ENCODE measurements at regions not wholly inside any gene's neighbourhood (a gene's known extent, or its start where the extent isn't known, plus 50 kb on each side); places are given as distances from the start of the nearest gene placed in this dataset.

DNA sequence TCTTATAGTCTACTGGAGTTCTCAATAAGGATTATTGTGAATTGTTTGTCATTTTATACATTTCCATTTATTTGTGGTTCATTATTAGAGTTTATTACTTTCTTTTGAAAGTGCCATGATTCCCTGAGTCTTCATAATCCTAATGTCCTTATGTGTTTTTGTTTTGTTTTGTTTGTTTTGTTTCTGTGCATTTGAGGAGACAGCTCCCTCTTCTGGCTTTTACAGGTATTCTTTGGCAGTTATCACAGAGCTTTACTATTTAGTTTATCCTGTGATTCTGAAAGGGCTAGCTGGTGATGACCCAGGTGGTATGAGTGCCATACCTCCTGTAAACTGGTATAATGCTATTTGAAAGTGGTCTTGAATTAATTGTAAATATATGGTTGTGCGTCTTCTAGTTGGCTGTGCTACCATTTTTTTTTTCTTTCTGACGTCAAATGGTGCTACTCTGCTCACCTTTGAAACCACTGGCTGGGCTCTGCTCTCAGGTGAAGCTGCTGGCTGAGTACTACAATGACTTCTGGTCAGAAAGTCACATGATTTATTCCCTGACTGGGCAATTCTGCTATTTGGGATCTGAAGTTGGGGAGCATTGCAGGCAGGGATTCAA is 751.2 kb downstream of the JRKL start:
- Histone ChIP-seq H4K8ac (ENCODE audit: low read depth in 2 of 2, low read length in 2 of 2) (no peak overlapping the region), H3K9me1 (ENCODE audit: insufficient read depth, low read length) (no peaks in the 10 kb centered on the region), H2AK9ac (replicated peaks; ENCODE audit: low read depth, low read length, poor library complexity) (no peak overlapping the region), H4K91ac (ENCODE audit: insufficient read depth, low read depth, low read length) (no peak overlapping the region), H3K9me3 (ENCODE audit: control insufficient read depth, insufficient read depth, low read length) (peaks cover 12% of the 10 kb centered on the region), H3K4me2 (ENCODE audit: low read depth, low read length) (no peak overlapping the region), H3K79me1 (ENCODE audit: low read depth in 1 of 2, low read length in 2 of 2) (no peaks in the 10 kb centered on the region), H3K4me1 (ENCODE audit: control insufficient read depth, insufficient read depth, low read length) (no peaks in the 10 kb centered on the region), H3K4ac (ENCODE audit: low read depth, low read length) (no peak overlapping the region), H3K56ac (ENCODE audit: extremely low read depth, insufficient read depth, low read length) (no peak overlapping the region), H3K23ac (ENCODE audit: low read depth, low read length) (no peak overlapping the region), H4K5ac (ENCODE audit: low read depth, low read length) (no peak overlapping the region), H2BK5ac (ENCODE audit: low read depth, low read length, poor library complexity, severe bottlenecking) (no peak overlapping the region), H4K20me1 (ENCODE audit: insufficient read depth, low read length) (no peaks in the 10 kb centered on the region), H2BK120ac (ENCODE audit: low read depth, low read length) (no peak overlapping the region), H3K18ac (ENCODE audit: low read depth, low read length) (no peak overlapping the region), H2BK20ac (ENCODE audit: low read depth, low read length) (no peak overlapping the region), H2AFZ (replicated peaks; ENCODE audit: low read length, poor library complexity) (no peak overlapping the region), H3K27ac (ENCODE audit: insufficient read depth, low read length) (no peak overlapping the region), H2AK5ac (ENCODE audit: low read depth, low read length) (no peak overlapping the region), H3K9ac (ENCODE audit: low read depth, low read length) (no peak overlapping the region), H3K36me3 (ENCODE audit: control insufficient read depth, insufficient read depth, low read length) (no peaks in the 10 kb centered on the region), H3K27me3 (ENCODE audit: control insufficient read depth, insufficient read depth, low read length) (no peaks in the 10 kb centered on the region), H2BK15ac (ENCODE audit: low read depth, low read length) (no peak overlapping the region), H3K14ac (replicated peaks; ENCODE audit: low read depth, low read length) (no peak overlapping the region), H3K4me3 (ENCODE audit: insufficient read depth, low read depth, low read length) (no peak overlapping the region)
- ChIA-PET CTCF (no interaction called here), POLR2A (ENCODE audit: unreplicated experiment) (no interaction called here)
- TF ChIP-seq MAFK (IDR thresholded peaks at IDR 0.05; ENCODE audit: low read depth, low read length) (no peak), FOS (IDR thresholded peaks at IDR 0.05; ENCODE audit: low read depth, low read length) (no peak), CHD1 (IDR thresholded peaks at IDR 0.05; ENCODE audit: low read depth, low read length) (no peak), MXI1 (IDR thresholded peaks at IDR 0.05; ENCODE audit: borderline replicate concordance, low read depth, low read length) (no peak), POLR2A (IDR thresholded peaks at IDR 0.05; ENCODE audit: low read depth, low read length) (no peak), SMC3 (IDR thresholded peaks at IDR 0.05; ENCODE audit: low read depth, low read length) (0 out of 2 replicates have a peak, but pooled peaks have one; percentile 12)
- TF ChIP-seq, protein P1, sequence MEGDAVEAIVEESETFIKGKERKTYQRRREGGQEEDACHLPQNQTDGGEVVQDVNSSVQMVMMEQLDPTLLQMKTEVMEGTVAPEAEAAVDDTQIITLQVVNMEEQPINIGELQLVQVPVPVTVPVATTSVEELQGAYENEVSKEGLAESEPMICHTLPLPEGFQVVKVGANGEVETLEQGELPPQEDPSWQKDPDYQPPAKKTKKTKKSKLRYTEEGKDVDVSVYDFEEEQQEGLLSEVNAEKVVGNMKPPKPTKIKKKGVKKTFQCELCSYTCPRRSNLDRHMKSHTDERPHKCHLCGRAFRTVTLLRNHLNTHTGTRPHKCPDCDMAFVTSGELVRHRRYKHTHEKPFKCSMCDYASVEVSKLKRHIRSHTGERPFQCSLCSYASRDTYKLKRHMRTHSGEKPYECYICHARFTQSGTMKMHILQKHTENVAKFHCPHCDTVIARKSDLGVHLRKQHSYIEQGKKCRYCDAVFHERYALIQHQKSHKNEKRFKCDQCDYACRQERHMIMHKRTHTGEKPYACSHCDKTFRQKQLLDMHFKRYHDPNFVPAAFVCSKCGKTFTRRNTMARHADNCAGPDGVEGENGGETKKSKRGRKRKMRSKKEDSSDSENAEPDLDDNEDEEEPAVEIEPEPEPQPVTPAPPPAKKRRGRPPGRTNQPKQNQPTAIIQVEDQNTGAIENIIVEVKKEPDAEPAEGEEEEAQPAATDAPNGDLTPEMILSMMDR (conservative IDR thresholded peaks at IDR 0.05; ENCODE audit: low read depth, low read length) = peak; percentile 24; the same call in 1 of the 2 replicates
- WGBS, 2 experiments (ENCODE audit: extremely low coverage in 2 of 2, insufficient read length in 1 of 2) = no CpG with 5 or more reads among the region's 2 CpGs
- intact Hi-C loops (cut with micrococcal nuclease) = loop anchor here (5.0 kb wide), 1 partner anchor 679 kb away; no protein-coding TSS in a partner anchor
- in situ Hi-C loops (cut with MboI; ENCODE audit: low sequenced_read_pairs) = no loop called here
- ATAC-seq (ENCODE audit: low read depth) (no peak), DNase-seq (no peak)
- no TSS peak for BruUV-seq (replicated peaks)
- dilution Hi-C loops (cut with HindIII; ENCODE audit: low sequenced_read_pairs, unreplicated experiment) = no loop called here

All from IMR-90 (cell line).